Keratinocyte (primary cell): ENCODE measurements at regions not wholly inside any gene's neighbourhood (a gene's known extent, or its start where the extent isn't known, plus 50 kb on each side); places are given as distances from the start of the nearest gene placed in this dataset.

Source experiments
- DNase-seq: peaks from one replicate; pipeline ENCODE4 v3.0.0-alpha.2; 2011; ENCODE audit warnings: low read depth, missing footprints, low spot score
- FAIRE-seq: peaks from 2 replicates; lab custom pipeline; 2011; peaks lifted over from hg19 to GRCh38; lab: Jason Lieb, UNC
- H2AFZ ChIP-seq: 2 replicates; pipeline ENCODE4 v1.6.0; 2012; ENCODE audit warnings: low read length, control low read depth, inconsistent platforms; ENCODE audit not compliant: control insufficient read depth
- H3K27ac ChIP-seq: 2 replicates; pipeline ENCODE4 v1.5.1; 2011; ENCODE audit warnings: low read length; ENCODE audit not compliant: control insufficient read depth, insufficient read depth
- H3K27me3 ChIP-seq: 3 replicates; pipeline ENCODE4 v1.6.0; 2011; ENCODE audit warnings: low read length; ENCODE audit not compliant: control insufficient read depth, insufficient read depth; ENCODE audit errors: extremely low read depth
- H3K36me3 ChIP-seq, 2 experiments: 2 replicates in 1 of 2; 3 replicates in 1 of 2; pipeline ENCODE4 v1.5.1; 2011; ENCODE audit warnings: low read length in 2 of 2, mild to moderate bottlenecking in 1 of 2; ENCODE audit not compliant: control insufficient read depth in 2 of 2, insufficient read depth in 2 of 2; ENCODE audit errors: extremely low read depth in 1 of 2
- H3K4me1 ChIP-seq: 3 replicates; pipeline ENCODE4 v1.5.1; 2011; ENCODE audit warnings: low read length; ENCODE audit not compliant: control insufficient read depth, insufficient read depth; ENCODE audit errors: extremely low read depth
- H3K4me2 ChIP-seq: 3 replicates; pipeline ENCODE4 v1.6.0; 2011; ENCODE audit warnings: low read depth, low read length; ENCODE audit not compliant: control insufficient read depth, insufficient read depth; ENCODE audit errors: extremely low read depth
- H3K4me3 ChIP-seq, 3 experiments: fragments of 200-600 bp in 1 of 3; sonication (generic) in 1 of 3; 2 replicates in 2 of 3; 3 replicates in 1 of 3; pipeline ENCODE4 v1.5.1; 2011 to 2016; ENCODE audit warnings: low read length in 3 of 3, mild to moderate bottlenecking in 3 of 3, control low read depth in 2 of 3, inconsistent platforms in 1 of 3, low read depth in 1 of 3, mixed read lengths in 1 of 3, mixed run types in 1 of 3, moderate library complexity in 1 of 3; ENCODE audit not compliant: control insufficient read depth in 2 of 3, insufficient read depth in 2 of 3; ENCODE audit errors: extremely low read depth in 1 of 3
- H3K79me2 ChIP-seq: 2 replicates; pipeline ENCODE4 v1.6.0; 2012; ENCODE audit warnings: low read length; ENCODE audit not compliant: control insufficient read depth, insufficient read depth
- H3K9ac ChIP-seq: 3 replicates; pipeline ENCODE4 v1.6.0; 2011; ENCODE audit warnings: low read length; ENCODE audit not compliant: control insufficient read depth, insufficient read depth; ENCODE audit errors: extremely low read depth
- H3K9me1 ChIP-seq: 3 replicates; pipeline ENCODE4 v1.6.0; 2011; ENCODE audit warnings: low read length; ENCODE audit not compliant: control insufficient read depth, insufficient read depth; ENCODE audit errors: extremely low read depth
- H3K9me3 ChIP-seq: 2 replicates; pipeline ENCODE4 v1.5.1; 2012; ENCODE audit warnings: low read depth, low read length; ENCODE audit not compliant: control insufficient read depth
- H4K20me1 ChIP-seq: 3 replicates; pipeline ENCODE4 v1.6.0; 2011; ENCODE audit warnings: low read length; ENCODE audit not compliant: control insufficient read depth, insufficient read depth; ENCODE audit errors: extremely low read depth
- EZH2 ChIP-seq: IDR thresholded peaks from one replicate; pipeline ENCODE4 v1.6.1; 2012; ENCODE audit warnings: inconsistent platforms, mild to moderate bottlenecking, low read length, moderate library complexity
- dilution Hi-C: fragments of 300-500 bp; cut with MboI; formaldehyde crosslinking; loops from one replicate; pipeline ENCODE4 v1.7.0; 2020; ENCODE audit warnings: low sequenced_read_pairs; ENCODE audit not compliant: extremely low pct_ligation_motif_present
- TF ChIP-seq, protein P1 (sequence below), 3 experiments: IDR thresholded peaks in 1 of 3; conservative IDR thresholded peaks in 1 of 3; optimal IDR thresholded peaks in 1 of 3; 2 replicates in 2 of 3; 3 replicates in 1 of 3; pipeline versions ENCODE3 to v1.5.1; 2011; ENCODE audit warnings: low read length in 3 of 3, mild to moderate bottlenecking in 3 of 3, moderate library complexity in 2 of 3, control low read depth in 1 of 3, inconsistent platforms in 1 of 3; ENCODE audit not compliant: insufficient read depth in 2 of 3; ENCODE audit errors: extremely low read depth in 1 of 3

DNA sequence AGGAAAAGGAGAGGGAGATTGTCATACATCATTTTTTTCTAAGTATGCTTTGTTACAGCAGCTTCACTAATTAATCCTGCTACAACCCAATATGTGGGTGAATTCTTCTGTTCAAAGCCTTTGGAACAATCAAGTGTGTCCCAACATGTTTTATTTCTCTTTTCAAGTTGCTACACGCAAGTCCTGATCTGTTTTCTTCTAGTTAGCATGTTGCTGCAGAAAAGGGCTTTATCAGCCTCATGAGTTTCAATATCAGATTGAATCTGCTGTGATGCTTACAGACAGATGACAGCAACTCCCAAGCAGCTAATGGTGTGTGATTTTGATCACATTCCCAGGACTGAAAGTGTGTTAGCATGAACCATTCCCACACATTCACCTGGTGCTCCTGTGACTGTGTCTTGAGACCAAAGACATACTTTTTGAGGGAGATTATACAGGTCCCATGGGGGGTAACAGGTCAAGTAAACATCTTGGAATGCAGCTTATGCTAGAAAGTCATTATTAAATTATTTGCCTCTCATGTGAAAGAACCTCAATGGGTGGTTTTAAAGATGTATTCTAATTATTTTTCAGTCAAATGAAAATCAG, 96.9 kb upstream of the KCNJ16 start:
- FAIRE-seq: no peak

DNA sequence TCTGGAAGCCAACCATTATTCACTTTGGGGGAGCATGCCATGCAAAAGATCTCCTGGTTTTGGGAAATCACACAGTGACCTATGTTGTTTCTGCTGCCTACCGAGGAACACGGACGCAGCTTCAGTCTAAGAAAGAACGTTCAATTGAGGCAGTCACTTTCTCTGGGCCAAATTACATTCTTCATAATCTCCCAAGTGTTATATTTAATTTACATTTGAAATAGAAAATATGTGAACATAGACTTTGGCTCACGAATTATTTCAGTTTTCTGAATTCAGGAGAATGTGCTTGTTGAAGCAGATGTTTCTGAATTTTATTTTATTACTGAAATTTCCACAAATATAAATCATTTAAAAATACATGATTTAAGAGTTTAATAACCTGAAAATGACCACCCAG, 93.6 kb upstream of the KCNJ16 start:
- dilution Hi-C loops: no loop called here
- no peak for DNase-seq
- H3K36me3 ChIP-seq: no peaks in the 10 kb centered on the region
- no peak overlapping the region for H3K4me3 ChIP-seq
- H2AFZ ChIP-seq: no peak overlapping the region
- H3K9me1 ChIP-seq: no peaks in the 10 kb centered on the region
- no peak overlapping the region for H3K9ac ChIP-seq
- H3K27ac ChIP-seq: no peak overlapping the region
- no peak for TF ChIP-seq EZH2
- TF ChIP-seq, protein P1, sequence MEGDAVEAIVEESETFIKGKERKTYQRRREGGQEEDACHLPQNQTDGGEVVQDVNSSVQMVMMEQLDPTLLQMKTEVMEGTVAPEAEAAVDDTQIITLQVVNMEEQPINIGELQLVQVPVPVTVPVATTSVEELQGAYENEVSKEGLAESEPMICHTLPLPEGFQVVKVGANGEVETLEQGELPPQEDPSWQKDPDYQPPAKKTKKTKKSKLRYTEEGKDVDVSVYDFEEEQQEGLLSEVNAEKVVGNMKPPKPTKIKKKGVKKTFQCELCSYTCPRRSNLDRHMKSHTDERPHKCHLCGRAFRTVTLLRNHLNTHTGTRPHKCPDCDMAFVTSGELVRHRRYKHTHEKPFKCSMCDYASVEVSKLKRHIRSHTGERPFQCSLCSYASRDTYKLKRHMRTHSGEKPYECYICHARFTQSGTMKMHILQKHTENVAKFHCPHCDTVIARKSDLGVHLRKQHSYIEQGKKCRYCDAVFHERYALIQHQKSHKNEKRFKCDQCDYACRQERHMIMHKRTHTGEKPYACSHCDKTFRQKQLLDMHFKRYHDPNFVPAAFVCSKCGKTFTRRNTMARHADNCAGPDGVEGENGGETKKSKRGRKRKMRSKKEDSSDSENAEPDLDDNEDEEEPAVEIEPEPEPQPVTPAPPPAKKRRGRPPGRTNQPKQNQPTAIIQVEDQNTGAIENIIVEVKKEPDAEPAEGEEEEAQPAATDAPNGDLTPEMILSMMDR (optimal IDR thresholded peaks at IDR 0.05 in 1 of 3, IDR thresholded peaks at IDR 0.05 in 1 of 3, conservative IDR thresholded peaks at IDR 0.05 in 1 of 3; ENCODE audit: extremely low read depth in 1 of 3, insufficient read depth in 2 of 3, low read length in 3 of 3): no peak
- H3K9me3 ChIP-seq: no peaks in the 10 kb centered on the region
- FAIRE-seq: no peak
- H3K4me1 ChIP-seq: no peaks in the 10 kb centered on the region
- no peaks in the 10 kb centered on the region for H4K20me1 ChIP-seq
- H3K4me2 ChIP-seq: no peak overlapping the region
- H3K79me2 ChIP-seq: no peaks in the 10 kb centered on the region
- no peaks in the 10 kb centered on the region for H3K27me3 ChIP-seq

More for the DNA sequence above, 96.9 kb upstream of the KCNJ16 start:
- Histone ChIP-seq H3K36me3 (no peaks in the 10 kb centered on the region), H3K9ac (no peak overlapping the region), H3K27ac (no peak overlapping the region), H3K27me3 (no peaks in the 10 kb centered on the region), H3K4me1 (no peaks in the 10 kb centered on the region), H4K20me1 (no peaks in the 10 kb centered on the region), H3K9me1 (no peaks in the 10 kb centered on the region), H2AFZ (no peak overlapping the region), H3K79me2 (no peaks in the 10 kb centered on the region), H3K4me3 (no peak overlapping the region), H3K9me3 (no peaks in the 10 kb centered on the region), H3K4me2 (no peak overlapping the region)
- TF ChIP-seq, protein P1 (optimal IDR thresholded peaks at IDR 0.05 in 1 of 3, IDR thresholded peaks at IDR 0.05 in 1 of 3, conservative IDR thresholded peaks at IDR 0.05 in 1 of 3; ENCODE audit: extremely low read depth in 1 of 3, insufficient read depth in 2 of 3, low read length in 3 of 3): no peak
- TF ChIP-seq EZH2: no peak
- dilution Hi-C loops: no loop called here
- DNase-seq: no peak
